ENCODE measurements at regions not wholly inside any gene's neighbourhood (a gene's known extent, or its start where the extent isn't known, plus 50 kb on each side); places are given as distances from the start of the nearest gene placed in this dataset.

GRCh38 chr1:98345417-98345816 is 316.1 kb upstream of the SNX7 start (continued):
- TF ChIP-seq ZBTB33 (IDR thresholded peaks at IDR 0.05; ENCODE audit: borderline replicate concordance, low read depth) (no peak), MAX (IDR thresholded peaks at IDR 0.05; ENCODE audit: low read depth) (no peak), ELF1 (IDR thresholded peaks at IDR 0.05) (no peak), IRF3 (IDR thresholded peaks at IDR 0.05; ENCODE audit: low read depth, low read length) (no peak), TEAD4 (IDR thresholded peaks at IDR 0.05; ENCODE audit: borderline replicate concordance, insufficient read depth) (no peak), TCF12 (IDR thresholded peaks at IDR 0.05) (no peak), SMC3 (IDR thresholded peaks at IDR 0.05; ENCODE audit: low read depth, low read length) (no peak), TAF1 (IDR thresholded peaks at IDR 0.05; ENCODE audit: borderline replicate concordance, low read depth, low read length) (no peak), MEF2A (IDR thresholded peaks at IDR 0.05; ENCODE audit: borderline replicate concordance, low read depth) (no peak), FOSL2 (IDR thresholded peaks at IDR 0.05; ENCODE audit: borderline replicate concordance, low read depth) (no peak), RXRA (IDR thresholded peaks at IDR 0.05; ENCODE audit: borderline replicate concordance, low read depth) (no peak)

GRCh38 chr1:98344731-98345130 is 316.8 kb upstream of the SNX7 start:
- H3F3A ChIP-seq (replicated peaks; ENCODE audit: insufficient read depth) = peaks cover 16% of the 10 kb centered on the region
- no peaks in the 10 kb centered on the region for H3K9me3 ChIP-seq
- no peaks in the 10 kb centered on the region for H4K20me1 ChIP-seq (ENCODE audit: insufficient read depth)
- H3K9me2 ChIP-seq = no peaks in the 10 kb centered on the region
- no peaks in the 10 kb centered on the region for H3K27me3 ChIP-seq (ENCODE audit: insufficient read depth)
- no peak overlapping the region for H3K9ac ChIP-seq
- TF ChIP-seq FOXJ3 (CRISPR knock-in tag; IDR thresholded peaks at IDR 0.05) (no peak), RFX5 (IDR thresholded peaks at IDR 0.05; ENCODE audit: low read length) (no peak), CHD2 (IDR thresholded peaks at IDR 0.05; ENCODE audit: low read length, partially characterized antibody) (no peak), TEAD4 (IDR thresholded peaks at IDR 0.05; ENCODE audit: borderline replicate concordance, insufficient read depth) (no peak), USF2 (IDR thresholded peaks at IDR 0.05; ENCODE audit: borderline replicate concordance, low read depth, low read length) (no peak), MEF2A (IDR thresholded peaks at IDR 0.05; ENCODE audit: borderline replicate concordance, low read depth) (no peak), FOXM1 (IDR thresholded peaks at IDR 0.05; ENCODE audit: low read depth) (no peak), SIN3A (IDR thresholded peaks at IDR 0.05; ENCODE audit: borderline replicate concordance, low read depth, low read length) (no peak), SMC3 (IDR thresholded peaks at IDR 0.05; ENCODE audit: low read depth, low read length) (no peak), NFIC (IDR thresholded peaks at IDR 0.05; ENCODE audit: borderline replicate concordance) (no peak), POLR2AphosphoS5 (IDR thresholded peaks at IDR 0.05; ENCODE audit: low read depth, low read length) (no peak), GATA2 (CRISPR knock-in tag; IDR thresholded peaks at IDR 0.05) (no peak), TCF12 (IDR thresholded peaks at IDR 0.05) (no peak)
- no peak overlapping the region for H3K4me2 ChIP-seq
- WGBS (ENCODE audit: low lambda C conversion rate) = 73% methylated on average over 3 of the region's 3 CpGs
- H3K27ac ChIP-seq (ENCODE audit: low read depth in 2 of 2, low read length in 1 of 2) = no peak overlapping the region
- no peaks in the 10 kb centered on the region for H3K36me3 ChIP-seq (replicated peaks in 1 of 2; ENCODE audit: control insufficient read depth in 1 of 2, insufficient read depth in 2 of 2, low read length in 1 of 2)
- no peaks in the 10 kb centered on the region for H3K79me2 ChIP-seq (ENCODE audit: insufficient read depth)
- no peak overlapping the region for H3K4me3 ChIP-seq (ENCODE audit: low read depth in 2 of 2, low read length in 1 of 2)
- POLR2A ChIA-PET = no interaction called here
- CTCF ChIA-PET = no interaction called here
- peak overlapping the region; percentile 30; the same call in 1 of the 2 replicates for H2AFZ ChIP-seq (ENCODE audit: low read depth)
- no peaks in the 10 kb centered on the region for H3K4me1 ChIP-seq (ENCODE audit: control insufficient read depth in 1 of 2, insufficient read depth in 2 of 2, low read depth in 1 of 2, low read length in 1 of 2)
- no peak for DNase-seq
